Bone marrow (tissue), 2 donors: ENCODE measurements at regions not wholly inside any gene's neighbourhood (a gene's known extent, or its start where the extent isn't known, plus 50 kb on each side); places are given as distances from the start of the nearest gene placed in this dataset.
"Not testable (repeated sequence)": the region's sequence is repeated elsewhere in the genome, so short reads cannot be mapped to it uniquely, and the experiment has no call there.

Experiments
- DNase-seq, 2 donors: peaks; one replicate each; lab custom pipeline; 2025; lab: John Stamatoyannopoulos, UW

- no peak for DNase-seq
These were observed 92.0 kb upstream of the AMN1 start for GRCh38 chr12:31820832-31821231.

- DNase-seq, result no peak
These were observed 90.6 kb upstream of the AMN1 start for GRCh38 chr12:31819427-31819826.

GRCh38 chr12:31818623-31819268 is 89.9 kb upstream of the AMN1 start:
- no peak for DNase-seq

- DNase-seq, result no peak
These were observed 88.3 kb upstream of the AMN1 start for GRCh38 chr12:31817120-31817519.

GRCh38 chr12:31815096-31815495 is 86.3 kb upstream of the AMN1 start:
- DNase-seq, result no peak

GRCh38 chr12:31813305-31813704 is 84.5 kb upstream of the AMN1 start:
- no peak for DNase-seq

GRCh38 chr12:31807773-31808097 is 78.9 kb upstream of the AMN1 start:
- no peak for DNase-seq

- not testable (repeated sequence) for DNase-seq
These were observed 78.4 kb upstream of the AMN1 start for GRCh38 chr12:31807081-31807772.

- not testable (repeated sequence) for DNase-seq
These were observed 76.9 kb upstream of the AMN1 start for GRCh38 chr12:31805681-31806080.

GRCh38 chr12:31804707-31805106 is 75.9 kb upstream of the AMN1 start:
- DNase-seq, result not testable (repeated sequence)

- no peak for DNase-seq
These were observed 75.3 kb upstream of the AMN1 start for GRCh38 chr12:31804185-31804504.

GRCh38 chr12:31803306-31804184 is 74.7 kb upstream of the AMN1 start:
- DNase-seq, result no peak

- no peak for DNase-seq
These were observed 73.1 kb upstream of the AMN1 start for GRCh38 chr12:31801872-31802271.

GRCh38 chr12:31797230-31797872 is 68.5 kb upstream of the AMN1 start:
- DNase-seq, result no peak

- no peak for DNase-seq
These were observed 67.6 kb upstream of the AMN1 start for GRCh38 chr12:31796270-31796951.

- no peak for DNase-seq
These were observed 65.9 kb upstream of the AMN1 start for GRCh38 chr12:31794745-31795144.

- not testable (repeated sequence) for DNase-seq
These were observed 62.4 kb upstream of the AMN1 start for GRCh38 chr12:31791265-31791664.

- no peak for DNase-seq
These were observed 61.9 kb upstream of the AMN1 start for GRCh38 chr12:31790759-31791158.

GRCh38 chr12:31785318-31785717 is 56.5 kb upstream of the AMN1 start:
- no peak for DNase-seq

- DNase-seq, result no peak
These were observed 55.3 kb upstream of the AMN1 start for GRCh38 chr12:31783996-31784645.

GRCh38 chr12:31783556-31783955 is 54.7 kb upstream of the AMN1 start:
- DNase-seq, result no peak
